PC-3 (cell line): ENCODE measurements at regions not wholly inside any gene's neighbourhood (a gene's known extent, or its start where the extent isn't known, plus 50 kb on each side); places are given as distances from the start of the nearest gene placed in this dataset.

Source experiments
- CTCF ChIP-seq: fragments of 300-600 bp; sonication (generic); conservative IDR thresholded peaks from 2 replicates; pipeline ENCODE4 v1.5.1; 2017; ENCODE audit warnings: antibody characterized with exemption, low read depth, mild to moderate bottlenecking, low read length
- EZH2 ChIP-seq: fragments of 300-600 bp; sonication (generic); IDR thresholded peaks from one replicate; pipeline ENCODE4 v1.6.1; 2017; ENCODE audit warnings: antibody characterized with exemption, mild to moderate bottlenecking, low read length; ENCODE audit not compliant: unreplicated experiment
- EZH2phosphoT487 ChIP-seq: fragments of 300-600 bp; sonication (generic); IDR thresholded peaks from 2 replicates; pipeline ENCODE4 v1.6.1; 2018; ENCODE audit warnings: mild to moderate bottlenecking, antibody characterized with exemption, low read length, borderline replicate concordance

- no peak for TF ChIP-seq EZH2phosphoT487
- no peak for TF ChIP-seq CTCF
- no peak for TF ChIP-seq EZH2
Observed at GRCh38 chr1:112054510-112054909, 65.0 kb upstream of the KCND3 start.
